BJ (cell line): ENCODE measurements at regions not wholly inside any gene's neighbourhood (a gene's known extent, or its start where the extent isn't known, plus 50 kb on each side); places are given as distances from the start of the nearest gene placed in this dataset.

Experiments used
- CTCF ChIA-PET: fragments of 350-600 bp; formaldehyde crosslinking; extraction: SDS; loops from one replicate; lab custom pipeline; 2021; ENCODE audit warnings: antibody characterized with exemption, inconsistent platforms; lab: Yijun Ruan, JAX
- POLR2A ChIA-PET: fragments of 300-600 bp; sonication (Branson Sonifier 250); formaldehyde crosslinking; extraction: SDS; loops from one replicate; lab custom pipeline; 2021; ENCODE audit warnings: antibody characterized with exemption; lab: Charles Lee
- DNase-seq: peaks from one replicate; pipeline ENCODE4 v3.0.0-alpha.2; 2011; ENCODE audit warnings: low read depth
- H3K27me3 ChIP-seq: 2 replicates; pipeline ENCODE4 v1.6.0; 2011; ENCODE audit warnings: low read length; ENCODE audit not compliant: control insufficient read depth, insufficient read depth
- H3K36me3 ChIP-seq: 2 replicates; pipeline ENCODE4 v1.5.1; 2011; ENCODE audit warnings: low read length; ENCODE audit not compliant: control insufficient read depth, insufficient read depth
- H3K4me3 ChIP-seq: 2 replicates; pipeline ENCODE4 v1.5.1; 2011; ENCODE audit warnings: low read depth, mild to moderate bottlenecking, control low read depth, low read length
- TF ChIP-seq, protein P1 (sequence below): IDR thresholded peaks from 2 replicates; pipeline ENCODE4 v1.5.1; 2011; ENCODE audit warnings: low read depth, mild to moderate bottlenecking, control low read depth, inconsistent platforms, low read length, moderate library complexity; ENCODE audit not compliant: insufficient read depth

DNA sequence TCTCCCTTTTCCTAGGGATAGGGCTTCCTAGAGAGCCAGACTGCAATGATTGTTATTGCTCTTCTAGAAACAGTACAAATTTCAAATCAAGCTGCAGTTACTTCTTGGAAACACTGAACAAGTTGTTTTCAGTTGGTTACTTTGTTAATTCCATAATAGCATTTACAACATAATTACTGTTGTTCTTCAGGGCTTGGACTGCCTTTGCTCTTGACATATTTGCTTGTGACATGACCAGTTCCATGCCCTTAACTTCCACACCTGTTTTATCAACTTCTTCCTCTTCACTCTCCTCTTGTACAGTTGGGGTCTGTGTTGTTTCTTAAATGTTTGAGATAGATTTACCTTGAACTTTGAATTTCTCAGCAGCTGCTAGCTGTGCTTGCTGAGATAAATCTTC is 104.4 kb downstream of the SEC23IP start:
- DNase-seq, result no peak
- ChIA-PET POLR2A (no interaction called here), CTCF (no interaction called here)
- H3K36me3 ChIP-seq, result no peaks in the 10 kb centered on the region
- H3K4me3 ChIP-seq, result no peak overlapping the region
- TF ChIP-seq, protein P1, sequence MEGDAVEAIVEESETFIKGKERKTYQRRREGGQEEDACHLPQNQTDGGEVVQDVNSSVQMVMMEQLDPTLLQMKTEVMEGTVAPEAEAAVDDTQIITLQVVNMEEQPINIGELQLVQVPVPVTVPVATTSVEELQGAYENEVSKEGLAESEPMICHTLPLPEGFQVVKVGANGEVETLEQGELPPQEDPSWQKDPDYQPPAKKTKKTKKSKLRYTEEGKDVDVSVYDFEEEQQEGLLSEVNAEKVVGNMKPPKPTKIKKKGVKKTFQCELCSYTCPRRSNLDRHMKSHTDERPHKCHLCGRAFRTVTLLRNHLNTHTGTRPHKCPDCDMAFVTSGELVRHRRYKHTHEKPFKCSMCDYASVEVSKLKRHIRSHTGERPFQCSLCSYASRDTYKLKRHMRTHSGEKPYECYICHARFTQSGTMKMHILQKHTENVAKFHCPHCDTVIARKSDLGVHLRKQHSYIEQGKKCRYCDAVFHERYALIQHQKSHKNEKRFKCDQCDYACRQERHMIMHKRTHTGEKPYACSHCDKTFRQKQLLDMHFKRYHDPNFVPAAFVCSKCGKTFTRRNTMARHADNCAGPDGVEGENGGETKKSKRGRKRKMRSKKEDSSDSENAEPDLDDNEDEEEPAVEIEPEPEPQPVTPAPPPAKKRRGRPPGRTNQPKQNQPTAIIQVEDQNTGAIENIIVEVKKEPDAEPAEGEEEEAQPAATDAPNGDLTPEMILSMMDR, result no peak
- H3K27me3 ChIP-seq, result no peaks in the 10 kb centered on the region

DNA sequence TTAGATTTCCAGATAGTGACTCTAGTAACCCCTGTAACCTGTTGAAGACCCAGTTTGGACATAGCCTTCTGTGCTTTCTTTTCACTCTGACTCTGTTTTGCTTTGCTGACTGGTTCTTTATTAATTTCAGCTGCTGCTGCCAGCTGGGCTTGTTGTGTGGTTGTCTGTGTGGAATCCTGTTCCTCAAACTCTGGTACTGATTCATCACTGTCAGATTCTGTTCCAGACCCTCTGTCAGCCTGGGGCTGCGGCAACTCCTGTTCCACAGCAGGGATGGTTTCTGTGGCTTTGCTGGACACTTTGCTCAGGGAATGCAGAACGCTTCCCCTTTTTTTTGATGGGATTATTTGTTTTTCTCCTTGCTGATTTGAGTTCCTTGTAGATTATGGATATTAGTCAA is 104.9 kb downstream of the SEC23IP start:
- no peak for DNase-seq
- Histone ChIP-seq H3K4me3 (no peak overlapping the region), H3K36me3 (no peaks in the 10 kb centered on the region), H3K27me3 (no peaks in the 10 kb centered on the region)
- TF ChIP-seq, protein P1, result no peak
- POLR2A ChIA-PET, result no interaction called here
- CTCF ChIA-PET, result no interaction called here

DNA sequence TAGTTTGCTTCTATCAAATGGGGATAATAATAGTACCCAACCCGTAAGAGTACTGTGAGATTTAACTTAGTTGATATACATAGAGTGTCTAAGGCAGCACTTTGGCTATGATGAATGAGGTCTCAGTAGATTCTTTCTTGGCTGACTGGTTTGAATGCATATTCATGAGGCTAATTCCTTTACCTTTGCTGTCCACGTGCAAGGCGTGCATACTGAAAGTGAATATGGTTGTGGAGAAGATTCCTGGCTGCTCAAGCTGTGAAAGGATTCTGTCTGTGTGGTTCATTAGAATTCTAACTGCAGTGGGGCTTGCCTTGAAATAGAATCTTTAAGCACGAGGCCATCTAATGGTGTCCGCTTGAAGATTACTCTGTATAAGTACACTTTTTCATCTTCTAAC is 110.3 kb downstream of the SEC23IP start:
- Histone ChIP-seq H3K27me3 (no peaks in the 10 kb centered on the region), H3K4me3 (no peak overlapping the region), H3K36me3 (no peaks in the 10 kb centered on the region)
- ChIA-PET CTCF (interaction anchor here (1.3 kb wide), 1 partner anchor 21 kb away, joined by 3 read pairs; no protein-coding TSS in a partner anchor), POLR2A (no interaction called here)
- no peak for DNase-seq
- TF ChIP-seq, protein P1, result no peak

DNA sequence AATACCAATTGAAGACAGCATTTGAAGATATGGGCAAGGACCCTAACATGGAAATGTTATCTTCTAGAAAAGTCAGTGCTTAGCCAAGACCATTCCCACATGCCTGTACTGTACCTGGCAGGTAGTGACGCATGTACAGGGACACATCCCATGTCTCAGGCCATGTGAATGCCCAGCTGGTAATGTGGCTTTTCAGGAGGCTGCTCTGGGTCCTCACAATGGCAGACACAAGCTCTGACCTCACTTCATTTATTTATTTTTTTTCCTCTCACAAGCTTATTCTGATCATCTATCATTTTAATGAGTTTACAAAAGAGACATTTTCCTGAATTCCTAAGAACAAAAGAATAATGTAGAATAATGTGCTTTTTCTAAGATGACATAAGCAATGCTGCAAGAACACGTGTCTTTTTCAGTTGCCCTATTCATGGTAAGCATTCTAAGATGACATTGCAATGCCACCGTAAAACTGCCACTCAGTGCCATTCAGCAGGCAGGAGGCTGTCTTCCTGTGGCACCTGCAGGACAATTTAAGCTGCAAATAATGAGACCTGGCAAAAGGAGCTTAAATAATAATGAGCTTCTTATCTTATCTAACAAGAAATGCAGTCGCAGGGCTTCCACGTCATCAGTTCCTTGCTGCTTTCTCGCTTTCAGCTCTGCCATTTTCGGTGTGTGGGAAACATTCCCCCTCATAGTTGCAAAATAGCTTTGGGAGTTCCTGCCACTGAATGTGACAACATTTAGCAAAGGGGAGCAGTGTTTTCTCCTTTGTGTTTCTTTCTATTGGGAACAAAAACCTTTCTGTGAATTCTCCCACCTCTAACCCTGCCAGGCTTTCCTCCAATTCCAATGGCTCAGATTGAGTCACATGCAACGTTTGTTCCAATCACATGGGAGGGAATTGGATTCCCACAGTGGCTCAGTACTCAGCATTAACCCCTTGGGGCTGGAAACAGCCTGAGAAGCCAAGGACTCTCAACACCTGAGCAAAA is 113.0 kb downstream of the SEC23IP start:
- DNase-seq, result no peak
- ChIA-PET CTCF (no interaction called here), POLR2A (no interaction called here)
- no peaks in the 10 kb centered on the region for H3K27me3 ChIP-seq
- no peak overlapping the region for H3K4me3 ChIP-seq
- TF ChIP-seq, protein P1, result no peak
- H3K36me3 ChIP-seq, result no peaks in the 10 kb centered on the region

DNA sequence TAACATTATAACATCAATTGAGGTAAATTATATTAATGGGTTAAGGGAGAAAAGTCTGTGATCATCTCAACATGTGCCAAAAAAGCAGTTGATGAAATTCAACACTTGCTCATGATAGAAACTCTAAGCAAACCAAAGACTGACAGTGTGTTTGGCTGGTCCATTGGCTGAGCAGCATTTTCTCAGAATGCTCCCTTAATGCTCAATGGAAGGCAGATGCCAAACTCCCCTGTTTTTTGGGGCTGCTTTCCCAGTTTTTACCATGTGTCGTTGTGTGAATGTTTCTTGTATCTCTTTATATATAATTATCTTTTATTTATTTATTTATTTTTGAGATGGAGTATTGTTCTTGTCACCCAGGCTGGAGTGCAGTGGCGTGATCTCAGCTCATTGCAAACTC is 114.7 kb downstream of the SEC23IP start:
- CTCF ChIA-PET, result no interaction called here
- POLR2A ChIA-PET, result no interaction called here
- no peak for DNase-seq
- H3K4me3 ChIP-seq, result no peak overlapping the region
- no peaks in the 10 kb centered on the region for H3K27me3 ChIP-seq
- H3K36me3 ChIP-seq, result no peaks in the 10 kb centered on the region
- TF ChIP-seq, protein P1, result no peak
